GM03348 (cell line): ENCODE measurements at regions not wholly inside any gene's neighbourhood (a gene's known extent, or its start where the extent isn't known, plus 50 kb on each side); places are given as distances from the start of the nearest gene placed in this dataset.
"Not testable (repeated sequence)": the region's sequence is repeated elsewhere in the genome, so short reads cannot be mapped to it uniquely, and the experiment has no call there.

Experiments
- DNase-seq: peaks from one replicate; pipeline ENCODE4 v3.0.0; 2012; ENCODE audit warnings: low spot score

DNA sequence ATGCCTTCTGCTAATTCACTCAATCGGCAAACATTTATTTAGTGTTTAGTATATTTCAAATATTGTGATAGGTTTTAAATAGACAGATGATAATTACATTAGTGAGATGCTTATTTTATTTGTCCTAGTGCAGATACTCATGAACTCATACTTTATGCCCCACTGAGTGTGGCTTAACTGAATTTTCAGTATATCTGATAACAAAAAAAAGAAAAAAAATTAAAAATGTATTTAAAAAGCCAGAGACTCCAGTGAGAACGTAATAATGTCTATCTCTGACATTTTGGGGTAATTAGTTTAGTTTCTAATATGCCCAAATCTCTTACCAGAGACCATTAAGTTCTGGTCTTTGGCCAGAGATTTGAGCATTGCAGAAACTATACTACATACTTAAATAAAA lies 332.6 kb upstream of the CHORDC1 start:
- DNase-seq, result no peak

DNA sequence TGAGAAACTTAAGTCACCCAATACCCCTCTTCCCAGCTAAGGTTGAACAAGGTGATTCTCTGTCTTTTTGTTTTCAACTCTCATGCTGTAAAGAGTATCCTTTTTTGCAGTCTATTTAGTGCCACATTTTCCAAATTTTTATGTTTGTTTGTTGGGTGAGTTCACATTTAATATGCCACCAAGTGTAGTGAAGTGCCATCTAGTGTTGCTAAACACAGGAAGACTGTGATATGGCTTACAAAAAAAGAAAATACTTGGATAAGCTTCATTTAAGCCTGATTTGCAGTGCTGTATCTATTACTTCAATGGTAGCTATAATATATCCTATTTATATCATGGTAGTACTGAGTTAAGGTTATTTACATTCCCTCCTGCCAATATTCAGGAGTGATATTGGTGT lies 319.2 kb upstream of the CHORDC1 start:
- no peak for DNase-seq

DNA sequence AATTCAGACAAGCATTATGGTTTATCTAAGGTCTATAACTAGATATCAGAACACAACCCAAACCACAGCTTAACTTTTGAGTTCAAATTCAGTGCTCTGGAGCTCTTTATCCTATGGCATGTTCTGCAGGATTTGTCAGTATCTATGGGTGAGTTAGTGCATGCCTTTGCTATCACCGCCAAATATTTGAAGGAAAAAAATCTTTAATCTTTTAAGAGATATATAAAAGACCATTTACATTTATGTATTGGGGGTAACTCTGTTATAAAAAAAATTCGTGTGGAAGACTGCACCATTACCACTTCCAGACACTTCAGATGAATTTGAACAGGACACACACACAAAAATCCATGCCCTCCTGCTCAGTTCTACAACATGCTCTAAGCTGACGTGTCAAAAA lies 313.5 kb upstream of the CHORDC1 start:
- DNase-seq, result no peak

DNA sequence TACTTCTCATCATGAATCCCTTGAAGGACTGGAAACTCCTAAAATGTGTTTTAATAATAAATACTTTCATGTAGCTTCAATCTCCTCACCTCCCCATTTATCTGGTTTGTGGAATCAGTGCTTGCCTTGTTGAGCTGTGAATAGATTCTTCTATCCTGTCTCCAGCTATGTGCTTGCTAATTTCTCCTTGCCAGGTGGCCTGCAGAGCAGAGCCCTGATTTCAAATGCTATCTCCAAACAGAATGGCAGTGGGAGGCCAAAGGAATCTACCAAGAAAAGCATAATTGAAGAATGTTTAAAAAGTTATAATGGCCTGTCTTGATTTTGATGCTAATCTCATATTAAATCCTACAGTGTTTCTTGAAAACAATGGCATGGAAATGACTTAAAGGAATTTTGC lies 309.3 kb upstream of the CHORDC1 start:
- DNase-seq, result no peak

DNA sequence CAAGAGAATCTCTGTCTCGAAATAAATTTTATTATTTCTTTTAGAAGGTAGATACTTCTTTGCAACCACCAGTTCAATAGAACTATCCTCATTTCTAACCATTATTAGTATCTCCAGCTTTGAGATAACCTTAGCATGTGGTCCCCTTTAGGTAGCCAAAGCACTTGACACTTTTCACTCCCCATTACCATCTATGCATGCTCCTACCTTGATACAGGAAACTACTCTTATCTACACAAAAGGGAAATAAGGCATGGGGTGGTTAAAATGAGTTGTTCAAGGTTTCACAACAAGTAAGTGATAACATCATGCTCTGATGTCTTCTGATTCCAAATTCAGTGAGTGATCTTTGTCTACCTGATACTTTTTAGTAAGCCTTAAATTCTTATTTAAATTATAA lies 308.2 kb upstream of the CHORDC1 start:
- no peak for DNase-seq

DNA sequence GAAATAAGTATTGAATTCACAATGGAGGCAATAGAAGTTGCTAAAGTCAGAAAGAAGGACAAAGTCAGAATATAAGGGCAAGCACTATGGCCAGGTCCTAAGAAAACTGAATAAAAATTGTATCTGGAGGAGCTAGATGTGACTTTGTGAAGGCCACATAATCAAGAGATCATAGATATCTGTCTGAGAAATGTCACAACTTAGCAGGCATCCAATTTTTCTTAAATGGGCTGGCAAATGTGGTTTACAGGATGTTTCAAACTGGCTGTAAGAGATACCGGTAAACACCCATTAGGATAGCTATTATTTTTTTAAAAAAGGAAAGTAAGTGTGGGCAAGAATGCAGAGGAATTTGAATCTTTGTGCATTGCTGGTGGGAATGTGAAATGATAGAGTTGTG lies 303.1 kb upstream of the CHORDC1 start:
- DNase-seq, result no peak

DNA sequence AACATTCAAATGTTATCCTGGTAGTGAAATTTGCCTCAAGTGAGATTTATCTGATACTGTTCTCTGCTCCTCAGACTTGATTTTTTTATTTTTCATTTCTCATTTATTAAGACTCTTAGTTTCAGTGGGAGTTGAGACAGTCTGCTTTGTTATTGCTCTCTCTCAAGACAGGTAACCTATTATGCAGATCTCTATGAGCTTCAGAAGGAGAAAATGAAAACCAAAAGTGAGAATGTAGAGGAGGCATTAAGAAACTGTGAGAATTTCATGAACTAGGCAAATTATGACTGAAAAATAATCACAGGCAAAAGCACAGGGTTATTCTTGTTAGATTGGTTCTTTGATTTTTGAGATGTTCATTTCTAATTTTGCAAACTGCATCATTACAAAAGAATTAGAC lies 290.0 kb upstream of the CHORDC1 start:
- DNase-seq, result no peak

DNA sequence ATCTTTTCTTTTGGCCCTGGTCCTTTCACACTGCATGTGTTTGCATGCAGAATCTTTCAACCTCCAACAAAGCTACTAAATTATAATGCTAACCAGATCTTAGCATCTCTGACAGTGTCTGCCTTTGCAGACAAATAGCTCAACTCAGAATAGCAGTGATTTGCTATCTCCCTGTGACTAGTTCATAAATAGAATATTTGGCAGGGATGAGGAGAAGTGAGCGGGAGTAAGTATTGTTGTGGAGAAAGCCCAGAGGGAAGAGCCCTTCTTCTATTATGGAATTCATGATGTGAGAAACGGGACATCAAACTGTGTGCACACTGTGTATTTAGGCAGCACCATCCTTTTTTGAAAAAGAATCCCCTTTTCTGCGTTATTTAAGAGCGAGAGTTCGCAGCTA lies 288.0 kb upstream of the CHORDC1 start:
- DNase-seq, result no peak

DNA sequence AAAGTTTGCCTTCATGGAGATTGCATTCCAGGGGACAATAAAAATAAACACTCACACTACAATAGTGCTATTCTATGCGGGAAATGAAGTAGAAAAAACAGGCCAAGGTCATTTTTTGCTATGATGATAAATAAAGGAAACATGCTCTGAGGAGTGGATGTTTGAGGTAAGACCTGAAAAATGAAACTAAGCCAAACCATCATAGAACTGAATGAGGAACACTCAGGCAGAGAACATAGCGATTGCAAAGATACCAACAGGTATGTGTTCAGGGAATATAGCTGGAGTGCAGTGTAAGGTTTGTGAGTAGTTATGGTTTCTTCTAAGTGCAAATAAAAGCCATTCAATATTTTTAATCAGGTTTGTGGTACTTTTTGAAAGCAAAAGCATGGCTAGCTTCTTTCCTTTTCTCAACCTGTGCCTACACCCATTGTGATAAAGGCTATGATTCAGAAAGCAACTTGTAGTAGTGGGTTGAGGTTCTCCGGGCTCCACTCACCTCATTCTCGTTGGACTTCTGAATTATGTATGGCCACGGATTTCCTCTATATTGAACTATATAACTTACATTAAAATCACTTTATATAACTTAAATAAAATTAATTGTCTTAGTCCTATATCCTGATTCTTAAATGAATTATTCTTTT lies 278.2 kb upstream of the CHORDC1 start:
- DNase-seq, result no peak

DNA sequence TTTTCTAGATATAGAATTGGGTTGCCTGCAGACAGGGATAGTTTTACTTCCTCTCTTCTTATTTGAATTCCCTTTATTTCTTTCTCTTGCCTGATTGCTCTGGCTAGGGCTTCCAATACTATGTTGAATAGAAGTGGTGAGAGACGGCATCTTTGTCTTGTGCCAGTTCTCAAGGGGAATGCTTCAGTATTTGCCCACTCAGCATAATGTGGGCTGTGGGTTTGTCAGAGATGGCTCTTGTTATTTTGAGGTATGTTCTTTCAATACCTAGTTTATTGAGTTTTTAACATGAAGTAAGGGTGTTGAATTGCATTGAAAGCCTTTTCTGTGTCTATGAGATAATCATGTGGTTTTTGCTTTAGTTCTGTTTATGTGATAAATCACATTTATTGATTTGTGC lies 273.9 kb upstream of the CHORDC1 start:
- DNase-seq, result no peak

DNA sequence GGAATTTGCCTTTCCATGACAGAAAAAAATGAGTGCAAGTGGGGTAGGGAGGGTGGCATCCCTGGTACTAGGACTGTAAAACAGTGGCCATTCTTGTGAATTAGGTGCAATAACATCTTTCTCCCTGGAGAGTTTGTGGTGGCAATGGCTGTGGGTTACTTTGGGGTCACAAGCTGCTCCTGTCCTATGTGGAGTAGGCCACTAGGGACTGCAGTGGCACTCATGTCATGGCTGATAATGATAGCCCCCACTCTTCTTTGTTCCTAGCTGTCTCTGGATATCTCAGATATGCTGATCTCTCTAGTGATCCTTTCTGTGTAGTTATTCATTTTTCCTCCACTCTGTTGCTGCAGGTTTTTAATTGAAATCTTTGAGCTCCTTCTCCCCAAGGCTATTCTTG lies 270.5 kb upstream of the CHORDC1 start:
- DNase-seq, result no peak

DNA sequence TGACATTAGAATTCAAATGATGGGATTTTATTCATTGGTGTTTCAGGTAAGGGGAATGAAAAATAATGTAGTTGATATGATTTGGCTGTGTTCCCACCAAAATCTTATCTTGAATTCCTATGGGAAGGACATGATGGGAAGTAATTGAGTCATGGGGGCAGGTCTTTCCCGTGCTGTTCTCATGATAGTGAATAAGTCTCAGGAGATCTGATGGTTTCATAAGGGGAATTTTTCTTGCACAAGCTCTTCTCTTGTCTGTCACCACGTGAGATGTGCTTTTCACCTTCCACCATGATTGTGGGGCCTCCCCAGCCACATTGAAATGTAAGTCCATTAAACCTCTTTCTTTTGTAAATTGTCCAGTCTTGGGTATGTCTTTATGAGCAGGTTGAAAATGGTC lies 268.6 kb upstream of the CHORDC1 start:
- DNase-seq, result no peak

DNA sequence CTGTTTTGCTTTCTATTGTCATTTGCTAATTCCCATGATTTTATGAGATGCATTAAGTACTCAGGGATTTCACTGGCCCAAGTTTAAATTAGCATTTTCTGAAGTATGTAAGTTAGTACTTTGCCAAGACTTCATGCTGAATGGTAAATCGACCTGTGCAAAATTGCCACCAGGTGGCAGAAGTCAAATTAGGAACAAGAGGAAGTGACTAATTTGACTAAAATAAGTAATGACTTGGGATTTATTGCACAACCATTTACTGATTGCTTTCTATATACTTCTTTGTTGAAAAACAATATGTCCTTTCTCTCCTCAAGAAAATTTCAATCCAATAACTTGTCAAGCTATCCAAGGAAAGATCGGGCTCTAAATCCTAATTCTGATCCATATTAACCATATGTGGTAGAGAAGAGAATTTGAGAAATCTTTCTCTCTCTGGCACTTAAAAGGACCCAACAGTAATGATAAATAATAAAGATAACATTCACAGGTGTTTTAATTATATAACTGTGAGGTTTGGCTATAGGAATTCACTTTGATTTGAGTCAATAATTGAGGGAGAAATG lies 253.7 kb upstream of the CHORDC1 start:
- DNase-seq, result no peak

DNA sequence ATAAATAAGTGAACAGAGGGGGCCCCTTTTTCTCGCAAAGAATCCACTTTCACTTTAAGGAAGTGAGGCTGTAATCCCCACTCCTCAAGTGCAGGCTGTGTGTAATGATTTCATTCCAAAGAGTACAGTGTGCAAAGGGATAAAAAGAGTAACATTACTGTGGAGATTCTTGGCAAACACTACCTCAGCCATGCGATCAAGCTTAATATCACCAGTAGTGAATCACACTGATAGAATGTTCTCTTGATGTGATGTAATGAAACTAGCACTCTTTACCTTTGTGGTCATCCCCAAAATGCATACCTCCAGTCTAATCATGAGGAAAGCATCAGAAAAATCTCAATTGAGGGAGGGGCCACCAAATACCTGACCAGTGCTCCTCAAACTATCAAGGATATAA lies 246.1 kb upstream of the CHORDC1 start:
- no peak for DNase-seq

DNA sequence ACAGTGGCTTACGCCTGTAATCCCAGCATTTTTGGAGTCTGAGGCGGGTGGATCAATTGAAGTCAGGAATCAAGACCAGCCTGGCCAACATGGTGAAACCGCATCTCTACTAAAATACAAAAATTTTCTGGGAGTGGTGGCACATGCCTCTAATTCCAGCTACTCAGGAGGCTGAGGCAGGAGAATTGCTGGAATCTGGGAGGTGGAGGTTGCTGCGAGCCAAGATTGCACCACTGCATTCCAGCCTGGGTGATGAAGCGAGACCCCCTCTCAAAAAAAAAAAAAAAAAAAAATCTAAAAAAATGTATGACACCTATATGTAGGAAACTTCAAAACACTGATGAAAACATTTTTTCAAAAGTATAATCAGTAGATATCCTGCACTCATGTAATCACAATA lies 242.7 kb upstream of the CHORDC1 start:
- no peak for DNase-seq

DNA sequence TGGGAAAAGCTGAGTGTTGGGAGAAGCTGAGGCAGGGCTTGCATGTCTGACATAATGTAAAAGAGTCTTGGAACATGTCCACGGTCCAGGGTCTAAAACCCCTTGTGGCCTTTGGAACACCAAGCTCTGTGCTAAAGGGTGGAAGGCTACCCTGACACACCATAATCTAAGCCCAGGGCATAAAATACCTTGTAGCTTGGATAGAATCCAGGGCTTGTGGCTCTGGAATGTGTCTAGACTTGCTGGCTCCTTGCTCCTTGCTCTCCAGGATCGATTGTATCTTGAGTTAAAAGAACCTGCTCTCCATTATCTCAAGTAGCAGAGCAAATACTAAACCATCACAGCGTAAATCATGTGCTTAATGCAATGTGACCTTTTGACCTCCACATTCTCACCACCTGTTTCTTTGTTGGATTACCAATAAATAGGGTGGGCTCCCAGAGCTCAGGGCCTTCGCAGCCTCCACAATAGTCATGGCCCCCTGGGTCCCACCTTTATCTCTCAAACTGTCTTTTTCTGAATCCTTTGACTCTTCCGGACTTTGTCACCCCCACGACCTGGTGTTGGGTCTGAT lies 232.6 kb upstream of the CHORDC1 start:
- not testable (repeated sequence) for DNase-seq

DNA sequence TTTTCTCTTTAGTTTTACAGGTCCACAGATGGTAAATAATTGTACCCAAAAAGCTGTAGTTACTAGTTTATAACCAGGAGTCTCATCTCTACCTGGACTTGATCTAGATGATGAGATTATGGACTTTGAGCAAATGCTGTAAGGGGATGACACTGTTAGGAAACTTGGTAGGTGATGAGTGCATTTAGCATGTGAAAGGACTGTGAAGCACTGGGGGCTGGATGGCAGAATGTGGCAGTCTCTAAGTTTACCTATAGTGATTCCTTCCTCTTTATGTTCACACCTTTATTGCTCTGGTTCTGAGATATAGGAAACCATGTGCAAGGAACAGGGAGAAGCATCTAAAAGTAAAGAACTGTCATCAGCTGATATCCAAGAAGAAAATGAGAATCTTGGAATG lies 230.7 kb upstream of the CHORDC1 start:
- no peak for DNase-seq

DNA sequence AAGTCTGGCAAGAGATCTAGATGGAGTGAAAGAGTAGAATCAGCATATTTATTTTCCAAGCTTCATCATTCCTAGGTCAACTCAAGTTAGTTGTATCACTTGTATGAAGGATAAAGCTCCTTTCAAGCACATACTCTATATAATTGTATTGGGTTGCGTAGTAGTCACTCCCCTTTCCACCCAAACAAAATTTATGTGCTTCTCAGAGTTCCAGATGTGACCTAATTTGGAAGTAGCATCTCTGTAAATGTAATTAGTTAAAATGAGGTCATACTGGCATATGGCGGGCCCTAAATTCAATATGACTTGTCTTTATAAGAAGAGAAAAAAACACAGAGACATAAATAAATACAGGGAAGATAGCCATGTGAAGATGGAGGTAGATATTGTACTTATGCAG lies 226.8 kb upstream of the CHORDC1 start:
- no peak for DNase-seq

DNA sequence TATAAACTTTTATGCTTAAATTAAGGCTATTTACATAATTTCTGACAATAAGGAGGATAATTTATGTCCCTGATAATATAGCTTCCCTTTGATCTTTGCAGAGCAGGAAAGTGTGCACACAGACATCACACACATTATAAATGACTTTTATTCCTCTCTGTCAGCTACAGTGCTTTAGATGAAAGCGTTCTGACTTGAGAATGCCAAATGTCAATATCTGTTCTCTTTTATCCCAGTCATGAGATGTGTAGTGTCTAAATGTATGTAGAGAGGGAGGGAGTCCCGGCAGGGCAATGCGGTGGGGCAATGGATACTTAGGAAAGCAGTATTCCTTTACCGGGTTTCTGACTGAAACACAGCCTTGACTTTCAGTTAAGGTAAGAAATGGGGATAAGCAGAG lies 225.4 kb upstream of the CHORDC1 start:
- DNase-seq, result no peak

DNA sequence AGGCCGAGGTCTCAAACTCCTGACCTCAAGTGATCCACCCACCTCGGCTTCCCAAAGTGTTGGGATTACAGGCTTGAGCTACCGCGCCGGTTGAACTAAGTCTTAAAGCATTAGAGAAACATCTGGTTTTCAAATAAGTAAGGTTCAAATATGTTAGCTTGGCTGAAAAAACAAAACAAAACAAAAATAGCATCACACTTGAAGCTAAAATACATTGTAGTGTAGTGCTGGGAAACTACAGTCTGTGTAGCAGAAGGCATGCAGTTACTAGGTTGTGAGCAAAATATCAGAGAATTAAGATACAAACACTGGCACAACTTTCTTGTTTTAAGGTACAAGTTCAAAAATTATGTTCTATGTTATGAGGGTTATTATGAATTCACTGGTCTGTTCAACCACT lies 224.8 kb upstream of the CHORDC1 start:
- DNase-seq, result no peak

DNA sequence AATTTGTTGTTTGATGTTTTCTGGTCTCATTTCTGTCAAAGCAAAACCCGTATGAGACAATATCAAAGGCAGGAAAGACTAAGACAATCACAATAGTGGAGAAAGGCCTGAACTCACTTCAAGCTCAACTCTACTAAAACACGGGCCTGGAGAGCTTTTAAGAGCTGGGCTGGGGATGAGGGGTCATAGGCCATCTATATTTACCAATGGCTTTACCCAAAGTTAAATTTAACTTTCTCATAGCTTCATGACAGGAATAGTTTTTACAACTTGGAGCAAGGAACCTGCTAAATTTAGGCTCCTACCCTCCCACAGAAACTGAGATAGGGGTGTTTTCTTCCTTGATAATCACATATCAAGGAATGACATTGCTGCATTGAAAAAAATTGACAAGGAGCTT lies 223.4 kb upstream of the CHORDC1 start:
- no peak for DNase-seq

DNA sequence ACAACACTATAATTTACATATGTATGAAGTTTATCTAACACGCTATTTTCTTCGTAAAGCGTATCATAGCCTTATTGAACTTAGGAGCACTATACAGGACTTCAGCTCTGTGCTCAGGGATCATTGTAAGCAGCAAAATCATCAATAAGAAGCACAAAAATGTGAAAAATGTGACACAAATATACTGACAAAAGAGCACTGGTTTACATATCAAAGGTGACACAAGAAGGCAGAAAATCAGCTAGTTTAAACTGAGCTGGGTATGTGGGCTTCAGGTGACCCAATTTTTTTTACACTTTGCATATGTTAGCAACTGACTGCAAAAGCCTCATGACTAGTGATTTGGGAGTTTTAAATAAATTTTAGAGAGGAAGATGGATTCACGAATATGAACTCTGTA lies 215.2 kb upstream of the CHORDC1 start:
- DNase-seq, result no peak

DNA sequence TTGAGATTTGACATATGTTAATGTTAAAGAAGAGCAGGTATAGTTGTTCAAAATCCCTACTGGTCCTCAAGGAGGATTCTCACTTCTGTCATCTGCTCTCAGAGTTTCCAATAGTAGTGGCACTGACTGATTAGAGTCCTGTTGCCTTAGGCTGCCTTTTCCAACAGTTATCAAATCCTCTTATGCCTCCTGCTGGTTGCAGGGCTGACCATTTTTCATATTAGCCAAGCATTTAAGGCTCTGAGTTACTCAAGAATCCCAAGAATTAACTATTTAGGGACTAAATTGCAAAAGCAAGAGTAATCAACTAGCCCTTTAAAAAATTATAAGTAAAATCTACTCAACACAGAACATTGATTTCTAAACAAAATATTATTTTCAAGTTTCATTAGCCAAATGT lies 212.0 kb upstream of the CHORDC1 start:
- no peak for DNase-seq

DNA sequence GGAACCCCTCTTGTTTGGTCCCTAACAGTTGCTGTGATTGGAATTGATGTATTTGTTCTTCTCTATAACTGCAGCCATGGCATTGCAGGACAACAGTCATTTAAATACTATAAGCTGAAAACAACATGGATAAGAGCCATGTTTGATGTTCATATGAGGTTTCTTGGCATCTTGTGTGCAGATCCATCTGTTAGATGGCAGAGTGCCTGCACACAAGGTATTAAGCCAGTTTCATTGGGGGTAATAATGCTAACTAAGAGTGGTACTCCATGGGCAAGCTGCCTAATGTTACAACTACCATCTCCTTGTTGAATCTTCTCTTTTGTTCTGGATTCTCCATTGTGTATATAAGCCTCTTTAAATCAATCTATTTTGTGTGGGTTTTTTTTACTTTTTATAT lies 206.0 kb upstream of the CHORDC1 start:
- DNase-seq, result no peak
